DMS114 treated with DMSO at 0.1 percent for 48 hours (cell line): ENCODE measurements at regions not wholly inside any gene's neighbourhood (a gene's known extent, or its start where the extent isn't known, plus 50 kb on each side); places are given as distances from the start of the nearest gene placed in this dataset.
"Not testable (repeated sequence)": the region's sequence is repeated elsewhere in the genome, so short reads cannot be mapped to it uniquely, and the experiment has no call there.

ENCODE experiments used
- DNase-seq: peaks from one replicate; lab custom pipeline; 2025; ENCODE audit not compliant: unreplicated experiment; lab: John Stamatoyannopoulos, UW

DNA sequence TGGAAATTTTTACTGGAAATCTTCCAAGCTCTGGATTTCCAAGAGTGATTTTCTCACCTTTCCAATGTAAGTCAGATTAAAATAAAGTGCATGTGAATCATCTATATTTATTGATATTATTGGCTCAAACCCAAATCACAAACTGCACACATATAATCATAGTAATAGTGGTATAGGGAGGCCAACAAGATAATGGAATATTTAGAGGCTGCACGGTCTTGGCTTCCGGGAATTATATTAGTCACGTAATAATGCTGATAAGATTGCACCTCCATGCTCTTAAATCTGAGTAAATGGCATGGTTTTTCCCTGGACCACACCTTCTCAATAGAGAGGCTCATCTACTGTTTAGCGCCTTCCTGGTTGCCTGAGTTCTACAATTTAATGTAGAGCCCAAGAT is 567.1 kb upstream of the NR2F2 start:
- no peak for DNase-seq

DNA sequence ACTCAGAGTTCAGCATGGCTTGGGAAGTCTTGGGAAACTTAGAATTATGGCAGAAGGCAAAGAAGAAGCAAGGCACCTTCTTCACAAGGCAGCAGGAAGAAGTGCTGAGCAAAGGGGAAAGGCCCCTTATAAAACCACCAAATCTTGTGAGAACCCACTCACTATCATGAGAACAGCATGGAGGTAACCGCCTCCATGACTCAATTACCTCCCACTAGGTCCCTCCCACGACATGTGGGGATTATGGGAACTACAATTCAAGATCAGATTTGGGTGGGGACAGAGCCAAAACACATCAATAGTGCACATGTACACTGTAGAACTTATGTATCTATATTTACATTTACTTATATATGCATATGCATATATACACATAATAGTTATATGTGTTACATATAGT is 565.3 kb upstream of the NR2F2 start:
- no peak for DNase-seq

DNA sequence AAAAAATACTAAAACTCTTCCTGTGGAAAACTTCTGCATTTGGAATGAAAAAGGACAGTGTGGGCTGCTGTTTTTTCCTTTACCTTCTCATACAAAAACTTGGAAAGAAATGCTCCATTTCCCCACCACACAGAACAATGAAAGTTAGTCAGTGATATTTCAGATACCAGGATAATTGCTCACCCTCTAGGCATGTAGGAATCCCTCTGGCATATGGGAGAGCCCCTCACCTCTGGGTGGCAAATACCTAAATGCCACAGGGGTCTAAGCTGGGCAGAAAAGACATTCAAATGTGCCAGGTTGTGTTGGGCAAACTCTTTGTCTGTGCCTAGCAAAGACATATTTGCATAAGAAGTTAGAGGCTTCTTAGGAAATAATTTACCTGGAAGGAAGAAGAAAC is 560.3 kb upstream of the NR2F2 start:
- DNase-seq: no peak

DNA sequence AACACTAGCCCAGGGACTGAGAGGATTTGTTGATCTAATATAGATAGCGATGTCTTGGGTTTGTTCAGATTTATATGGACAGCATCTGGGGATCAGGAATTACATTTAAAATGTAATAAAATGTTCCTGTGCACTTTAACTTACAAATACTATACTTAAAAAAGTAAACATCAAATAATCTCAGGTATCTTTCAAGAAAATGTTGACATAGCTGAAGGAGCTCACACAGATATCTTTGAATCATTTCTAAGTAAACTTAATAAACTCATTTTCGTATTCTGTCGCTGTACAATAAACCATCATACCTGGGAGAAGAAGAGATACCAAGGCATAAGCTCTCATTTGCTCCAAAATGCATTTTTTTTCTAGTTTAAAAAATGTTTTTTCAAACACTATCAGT is 557.5 kb upstream of the NR2F2 start:
- no peak for DNase-seq

DNA sequence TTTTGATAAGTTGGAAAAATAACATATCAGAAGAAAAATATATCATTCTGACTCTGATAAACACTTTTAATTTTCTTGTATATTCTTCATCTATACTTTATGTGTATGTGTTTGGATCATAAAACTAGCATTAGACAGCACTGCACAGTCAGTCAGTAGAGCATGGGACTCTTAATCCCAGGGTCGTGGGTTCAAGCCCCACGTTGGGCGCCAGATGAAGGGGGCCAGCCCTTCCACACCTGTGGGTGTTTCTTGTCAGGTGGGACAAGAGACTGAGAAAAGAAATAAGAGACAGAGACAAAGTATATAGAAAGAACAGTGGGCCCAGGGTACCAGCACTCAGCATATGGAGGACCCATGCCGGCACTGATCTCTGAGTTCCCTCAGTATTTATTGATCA is 546.0 kb upstream of the NR2F2 start:
- no peak for DNase-seq

DNA sequence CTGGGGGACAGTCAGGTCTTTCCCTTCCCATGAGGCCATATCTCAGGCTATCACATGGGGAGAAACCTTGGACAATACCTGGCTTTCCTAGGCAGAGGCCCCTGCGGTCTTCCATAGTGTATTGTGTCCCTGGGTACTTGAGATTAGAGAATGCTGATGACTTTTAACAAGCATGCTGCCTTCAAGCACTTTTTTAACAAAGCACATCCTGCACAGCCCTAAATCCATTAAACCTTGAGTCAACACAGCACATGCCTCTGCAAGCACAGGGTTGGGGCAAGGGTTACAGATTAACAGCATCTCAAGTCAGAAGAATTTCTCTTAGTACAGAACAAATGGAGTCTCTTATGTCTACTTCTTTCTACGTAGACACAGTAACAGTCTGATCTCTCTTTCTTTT is 545.2 kb upstream of the NR2F2 start:
- not testable (repeated sequence) for DNase-seq

DNA sequence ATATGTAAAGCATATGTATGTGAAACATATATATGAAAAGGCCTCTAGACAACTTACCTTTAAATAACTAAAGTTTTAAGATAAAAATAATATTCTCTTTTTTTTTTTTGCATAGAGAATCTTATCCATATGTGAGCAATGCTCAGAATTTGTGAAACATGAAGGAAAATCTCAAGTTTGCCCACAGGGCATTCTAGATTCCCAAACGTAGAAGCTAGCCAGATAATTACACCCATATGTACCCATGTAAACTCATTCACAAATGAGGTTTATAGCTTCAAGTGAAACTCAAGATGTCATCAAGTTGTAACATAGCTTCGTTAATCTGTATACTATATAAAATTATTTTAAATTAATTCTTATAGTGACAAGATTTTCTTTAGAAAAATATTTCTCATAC is 537.3 kb upstream of the NR2F2 start:
- DNase-seq: no peak

DNA sequence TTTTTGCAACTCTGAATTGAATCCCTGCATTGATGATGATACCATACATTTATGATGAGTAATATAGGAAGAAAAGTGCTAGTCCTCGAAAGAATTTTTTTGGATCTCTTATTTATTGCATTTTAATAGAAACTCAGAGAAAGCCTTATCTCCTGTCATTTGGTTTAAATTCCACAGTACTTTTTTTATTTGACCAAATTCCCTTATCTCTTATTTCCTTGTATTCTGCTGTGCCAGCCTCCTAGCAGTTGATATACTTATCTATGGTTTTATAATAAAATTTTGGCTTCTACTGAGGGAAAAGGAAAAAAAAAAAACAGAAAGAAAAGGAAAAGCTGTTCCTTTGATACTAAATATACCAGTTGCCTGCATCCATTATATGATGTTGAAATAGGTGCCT is 535.1 kb upstream of the NR2F2 start:
- no peak for DNase-seq

DNA sequence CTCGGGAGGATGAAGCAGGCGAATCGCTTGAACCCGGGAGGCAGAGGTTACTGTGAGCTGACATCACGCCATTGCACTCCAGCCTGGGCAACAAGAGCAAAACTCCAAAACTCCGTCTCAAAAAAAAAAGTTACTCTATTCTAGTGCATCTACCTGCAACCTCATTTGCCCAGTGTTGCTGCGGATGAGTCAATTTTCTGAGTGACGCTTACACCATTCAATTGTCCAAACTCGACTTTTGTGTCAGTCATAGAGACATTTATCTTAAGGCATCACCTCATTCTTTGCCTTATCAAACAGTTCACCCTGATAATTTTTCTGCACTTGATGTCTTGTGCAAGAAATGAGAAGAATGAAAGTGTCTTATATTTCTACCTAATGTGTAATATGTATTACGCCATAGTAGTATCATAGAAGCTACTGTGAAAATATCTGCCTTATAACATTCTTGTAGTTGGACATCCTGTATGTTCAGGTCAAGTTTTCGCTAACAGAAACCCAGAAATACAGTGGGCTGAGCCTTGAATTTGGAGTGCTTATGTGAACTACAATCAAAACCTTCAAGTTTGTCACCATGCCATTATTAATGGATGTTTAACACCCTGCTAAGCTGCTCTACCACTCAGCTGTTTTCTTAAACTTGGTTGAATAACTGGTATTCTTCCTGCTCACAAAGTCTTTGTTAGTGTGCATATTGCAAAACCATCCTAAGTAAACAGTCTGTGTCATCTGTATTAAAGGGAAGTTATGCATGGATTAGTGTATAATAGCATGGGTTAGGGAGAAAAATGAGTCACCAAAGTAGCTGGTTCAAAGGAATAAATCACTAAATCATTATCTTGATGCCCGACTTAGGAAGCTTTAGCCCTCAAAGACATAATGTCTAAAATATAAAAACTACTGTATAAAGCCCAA is 531.0 kb upstream of the NR2F2 start:
- DNase-seq: no peak

DNA sequence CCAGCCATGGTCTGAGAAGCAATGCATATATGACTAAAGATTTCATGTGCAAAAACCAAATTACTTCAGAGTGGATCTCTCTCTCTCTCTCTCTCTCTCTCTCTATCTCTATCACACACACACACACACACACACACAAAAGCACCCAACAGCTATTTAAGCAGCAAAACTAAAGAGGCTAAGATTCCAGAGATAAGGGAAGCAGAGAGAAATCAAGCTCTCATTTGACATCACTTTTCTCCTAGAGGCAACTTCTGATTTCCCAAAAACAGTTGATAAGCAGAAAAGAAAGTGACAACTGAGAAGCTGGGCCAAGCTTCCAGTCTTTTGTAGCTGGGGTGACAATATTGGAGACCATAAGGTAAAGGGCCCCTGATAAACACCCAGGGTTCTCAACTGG is 526.0 kb upstream of the NR2F2 start:
- DNase-seq: no peak

DNA sequence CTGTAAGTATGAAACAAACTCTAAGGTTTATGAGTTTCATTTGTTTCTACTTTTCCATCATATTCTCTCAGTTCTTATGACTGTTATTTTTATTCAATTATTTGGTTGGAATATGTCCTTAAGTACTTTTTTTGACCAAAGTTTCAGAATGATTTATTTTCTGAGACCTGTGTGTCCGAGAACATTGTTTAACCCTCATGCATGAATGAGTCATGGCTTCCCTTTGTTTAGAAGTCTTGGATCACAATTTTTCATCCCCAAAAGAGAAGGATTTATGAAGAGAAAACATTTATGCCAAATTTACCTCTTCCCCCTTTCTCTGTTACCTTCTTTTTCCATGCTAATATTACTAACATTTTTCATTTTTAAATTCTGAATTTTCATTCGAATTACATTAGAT is 518.0 kb upstream of the NR2F2 start:
- DNase-seq: no peak

DNA sequence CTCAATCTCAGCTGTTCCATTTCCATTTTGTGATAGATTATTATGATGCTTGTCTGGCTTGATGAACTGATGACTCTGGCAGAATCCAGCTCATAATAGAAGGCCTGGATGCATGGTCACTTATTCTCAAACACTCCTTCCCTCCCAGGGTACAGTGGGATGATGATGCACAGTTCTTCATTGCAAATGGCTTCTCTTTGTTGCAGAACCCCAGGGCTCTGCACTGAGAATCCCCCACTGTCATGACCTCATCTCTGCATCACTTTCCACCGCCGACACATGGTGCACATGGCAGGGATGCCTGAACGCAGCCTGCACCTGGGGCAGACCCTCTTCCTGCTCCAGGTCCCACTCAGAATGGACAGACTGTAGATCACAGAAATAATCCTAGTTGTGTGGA is 515.6 kb upstream of the NR2F2 start:
- no peak for DNase-seq

DNA sequence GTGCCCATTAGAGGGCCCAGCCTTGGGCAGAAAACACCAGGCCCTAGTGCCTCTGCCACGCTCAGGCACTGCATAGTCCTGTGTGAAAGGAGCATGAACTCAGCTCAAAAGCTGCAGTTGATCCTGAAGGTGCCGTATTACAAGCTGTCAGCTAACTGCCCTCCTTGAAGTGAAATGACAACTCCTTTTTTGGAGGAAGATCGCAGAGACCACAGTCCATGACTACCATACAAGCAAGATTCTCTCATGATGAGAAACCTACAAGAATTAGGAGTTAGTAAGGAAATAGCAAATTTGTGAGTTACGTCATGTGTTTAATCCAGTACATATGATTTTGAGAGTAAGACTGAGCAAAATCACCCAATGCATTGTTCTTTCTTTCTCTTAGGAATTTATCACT is 513.9 kb upstream of the NR2F2 start:
- no peak for DNase-seq

DNA sequence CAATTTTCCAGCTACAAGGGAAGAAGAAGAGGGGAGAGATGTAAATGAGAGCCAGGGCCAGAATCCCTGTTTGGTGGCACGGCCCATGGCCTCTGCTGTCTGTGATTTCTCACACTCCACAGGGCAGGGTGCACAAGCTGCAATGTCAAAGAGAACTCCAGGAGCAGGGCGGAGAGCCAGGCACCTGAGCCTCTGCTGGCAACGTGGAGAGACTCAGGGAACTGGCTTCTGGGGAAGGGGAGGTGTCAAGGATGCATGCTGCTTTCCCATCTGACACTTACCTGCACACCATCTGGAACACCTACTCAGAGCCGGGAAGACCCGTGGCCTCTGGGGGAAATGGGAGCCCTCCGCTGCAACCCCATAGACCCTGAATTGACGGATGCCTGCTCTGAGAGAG is 507.5 kb upstream of the NR2F2 start:
- no peak for DNase-seq

DNA sequence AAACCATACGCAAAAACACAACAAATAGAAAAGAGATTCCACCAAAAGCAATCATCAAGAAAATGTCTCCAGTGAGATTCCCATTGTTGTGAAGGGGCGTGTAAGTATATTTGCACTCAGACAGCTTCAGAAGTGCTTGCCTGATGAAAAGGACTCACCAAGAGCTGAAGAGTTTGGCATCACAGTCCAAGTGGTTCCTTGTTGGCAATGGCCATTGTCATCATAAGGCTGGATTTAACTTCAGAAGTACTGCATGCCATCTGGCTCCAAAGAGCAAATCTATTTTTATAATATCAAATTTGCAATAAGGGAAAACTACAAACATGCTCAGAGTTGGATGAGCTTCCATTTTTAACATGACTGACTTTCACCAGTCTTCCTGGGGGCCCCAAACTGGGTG is 505.3 kb upstream of the NR2F2 start:
- no peak for DNase-seq

DNA sequence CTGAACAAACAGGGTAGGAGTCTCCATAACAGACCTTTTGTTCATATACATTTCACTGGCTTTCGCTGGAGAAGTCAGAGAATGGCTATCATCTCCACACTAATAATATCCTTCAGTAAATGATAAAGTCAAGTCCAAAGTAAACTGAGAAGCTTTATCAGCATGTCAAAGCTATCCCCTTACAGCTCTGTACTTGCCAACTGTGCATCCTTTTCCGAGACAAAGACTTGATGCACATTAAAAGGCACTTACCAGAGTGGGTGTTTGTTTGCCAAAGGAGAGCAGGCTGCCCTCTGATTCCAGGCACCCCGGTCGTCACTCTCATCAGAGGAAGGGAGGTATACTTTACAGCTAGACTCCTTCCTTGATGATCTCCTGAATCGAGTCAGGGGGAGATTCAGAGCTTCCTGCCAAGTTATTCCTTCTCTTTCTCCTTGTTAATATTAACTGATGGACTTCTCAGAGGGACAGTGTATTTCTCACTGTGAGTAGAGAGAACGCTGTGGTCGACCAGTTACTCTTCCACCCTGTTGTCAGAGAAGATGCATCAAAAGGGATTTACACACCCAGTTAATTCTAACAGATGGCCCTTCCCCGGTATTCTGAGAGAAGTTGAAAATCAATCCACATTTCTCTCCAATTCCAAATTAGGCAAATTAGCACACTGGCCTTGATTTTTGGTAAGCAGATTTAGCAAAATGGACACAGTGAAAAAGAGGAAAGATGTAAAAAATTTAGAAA is 504.7 kb upstream of the NR2F2 start:
- DNase-seq: no peak

DNA sequence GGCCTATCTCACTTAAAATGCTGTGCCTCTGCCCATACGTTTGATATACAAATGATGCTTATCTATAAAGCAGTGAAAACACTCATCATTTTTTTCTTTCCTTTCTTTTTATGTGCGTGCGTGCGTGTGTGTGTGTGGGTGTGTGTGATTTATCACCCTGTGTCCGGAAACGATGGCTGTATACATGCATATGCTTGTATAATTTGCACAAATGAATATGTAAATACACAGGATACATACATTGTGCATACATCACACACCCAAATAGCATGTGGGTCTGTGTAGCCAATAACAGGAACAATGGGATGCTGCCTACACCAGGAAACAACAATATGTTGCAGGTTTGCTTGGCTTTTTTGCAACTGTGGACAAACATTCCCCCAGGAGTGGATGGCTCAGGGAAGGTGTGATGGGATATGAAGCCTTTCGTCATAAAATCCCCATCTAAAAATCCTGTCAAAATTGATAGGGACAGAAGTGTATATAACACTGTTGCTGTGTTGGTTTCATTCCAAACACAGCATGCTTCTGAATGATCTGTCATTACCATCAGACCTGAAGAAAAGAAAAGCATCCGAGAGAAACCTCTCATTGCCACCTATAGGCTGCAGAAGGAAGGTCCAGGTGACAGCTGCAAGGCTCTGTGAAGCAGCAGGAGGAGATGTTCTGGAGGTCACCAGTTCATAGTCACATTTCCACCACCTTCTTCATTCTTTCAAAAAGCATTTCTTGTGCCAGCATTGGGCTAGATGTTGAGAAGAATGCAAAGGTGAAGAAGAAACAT is 503.9 kb upstream of the NR2F2 start:
- no peak for DNase-seq

DNA sequence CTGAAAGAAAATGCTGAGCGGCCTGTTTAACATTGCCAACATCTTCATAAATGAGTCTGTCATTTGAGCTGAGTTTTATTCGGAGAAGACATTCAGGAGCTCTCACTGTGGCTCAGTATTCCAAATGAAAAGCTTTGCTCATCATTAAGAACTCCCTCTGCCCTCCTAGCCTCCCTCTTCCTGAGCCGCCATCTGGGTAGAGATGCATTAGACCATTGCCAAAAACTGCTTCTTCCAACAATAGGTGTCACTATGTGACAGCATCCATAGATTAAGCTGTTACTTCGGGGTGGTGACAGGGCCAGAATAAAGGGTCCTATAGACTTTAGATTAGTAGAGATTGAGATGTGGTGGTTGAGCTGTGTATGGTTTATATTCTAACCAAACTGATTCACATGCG is 501.4 kb upstream of the NR2F2 start:
- no peak for DNase-seq

DNA sequence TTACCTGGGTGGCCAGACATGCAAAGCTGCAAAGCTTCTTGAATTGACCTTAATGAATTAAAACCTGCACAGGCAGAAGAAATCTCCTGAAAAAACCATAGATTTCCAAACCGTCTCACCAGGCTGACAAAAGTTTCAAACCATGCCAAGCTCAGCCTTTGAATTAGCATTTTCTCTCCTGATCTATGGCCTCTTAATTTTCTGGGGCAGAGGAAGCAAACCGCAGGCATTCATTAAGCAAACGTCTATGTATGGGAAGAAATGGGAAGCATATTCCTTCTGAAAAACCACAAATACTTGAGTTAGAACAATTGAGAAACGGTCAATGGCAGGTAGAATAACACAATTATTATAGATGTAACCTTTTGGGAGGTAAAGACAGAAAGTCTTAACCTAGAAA is 500.2 kb upstream of the NR2F2 start:
- no peak for DNase-seq

DNA sequence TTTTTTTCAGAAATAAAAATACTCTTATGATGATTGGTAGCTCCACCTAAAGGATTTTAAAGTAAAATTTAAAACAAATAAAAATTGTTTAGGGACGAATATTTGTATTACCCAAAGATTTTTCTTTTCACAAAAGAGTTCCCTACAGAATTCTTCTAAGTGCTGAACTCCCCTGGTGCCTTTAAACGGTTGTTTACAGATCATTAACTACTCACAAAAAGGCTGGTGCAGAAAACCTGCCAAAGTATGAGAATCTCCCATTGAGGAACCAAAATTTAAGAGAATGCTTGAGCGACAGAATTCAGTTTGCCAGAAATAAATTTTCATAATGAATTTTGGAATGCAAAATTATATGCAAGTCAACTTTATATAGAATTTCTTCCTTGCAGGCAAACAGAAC is 497.8 kb upstream of the NR2F2 start:
- DNase-seq: no peak

DNA sequence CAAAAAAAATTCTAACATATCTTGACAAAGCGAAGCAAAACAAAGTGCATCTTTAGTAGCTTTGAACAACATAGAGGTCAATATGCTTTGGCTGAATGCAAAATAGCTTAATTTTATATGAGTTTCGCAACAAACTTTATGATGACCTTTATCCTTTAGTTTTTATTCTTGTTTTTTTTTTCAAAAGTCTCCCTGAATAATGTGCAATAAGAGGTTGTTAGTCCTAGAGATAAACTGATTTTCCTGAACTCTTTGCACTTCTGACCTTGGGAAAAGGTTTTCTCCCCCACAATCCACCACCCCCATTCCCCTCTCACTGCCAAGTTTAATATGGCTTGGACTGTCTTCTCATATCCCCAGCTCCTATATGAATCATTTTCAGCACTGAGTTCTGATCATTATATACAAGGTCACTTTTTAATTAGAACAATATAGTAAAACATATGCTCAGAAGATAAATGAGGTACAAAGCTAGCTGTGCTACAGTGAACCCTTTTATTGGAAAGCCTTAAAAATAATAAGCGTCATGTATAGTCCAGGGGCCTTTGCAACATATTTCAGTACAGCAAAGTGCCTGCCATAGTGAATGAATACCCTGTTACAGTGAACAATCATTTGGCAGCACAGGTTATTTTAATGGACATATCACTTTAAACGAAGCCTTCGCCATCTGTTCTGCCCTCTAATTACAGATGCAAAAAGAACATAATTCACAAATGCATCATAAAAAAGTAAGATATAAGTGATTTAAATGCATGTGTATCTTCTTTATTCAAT is 496.3 kb upstream of the NR2F2 start:
- DNase-seq: no peak
